GM18867 (cell line): ENCODE measurements at regions not wholly inside any gene's neighbourhood (a gene's known extent, or its start where the extent isn't known, plus 50 kb on each side); places are given as distances from the start of the nearest gene placed in this dataset.

Experiments
- ATAC-seq: cut with Tn5 transposase; IDR thresholded peaks from one replicate; pipeline ENCODE4 v1.9.1; 2021; ENCODE audit warnings: mild to moderate bottlenecking, moderate library complexity; ENCODE audit not compliant: unreplicated experiment

- no peak for ATAC-seq
Measured at GRCh38 chr7:51477323-51477722, 160.7 kb upstream of the COBL start.

- ATAC-seq, result no peak
Measured at GRCh38 chr7:51476026-51476425, 159.4 kb upstream of the COBL start.

GRCh38 chr7:51472873-51473272 lies 156.3 kb upstream of the COBL start:
- no peak for ATAC-seq

GRCh38 chr7:51471981-51472296 lies 155.3 kb upstream of the COBL start:
- ATAC-seq, result no peak

- ATAC-seq, result no peak
Measured at GRCh38 chr7:51471210-51471980, 154.8 kb upstream of the COBL start.

GRCh38 chr7:51467384-51468017 lies 150.9 kb upstream of the COBL start:
- no peak for ATAC-seq

GRCh38 chr7:51459809-51460208 lies 143.2 kb upstream of the COBL start:
- ATAC-seq, result no peak

- ATAC-seq, result no peak
Measured at GRCh38 chr7:51458693-51459092, 142.1 kb upstream of the COBL start.

- no peak for ATAC-seq
Measured at GRCh38 chr7:51457079-51457478, 140.5 kb upstream of the COBL start.

- ATAC-seq, result no peak
Measured at GRCh38 chr7:51456431-51457060, 139.9 kb upstream of the COBL start.

GRCh38 chr7:51455948-51456347 lies 139.3 kb upstream of the COBL start:
- no peak for ATAC-seq

GRCh38 chr7:51455513-51455912 lies 138.9 kb upstream of the COBL start:
- no peak for ATAC-seq

- ATAC-seq, result no peak
Measured at GRCh38 chr7:51455086-51455485, 138.5 kb upstream of the COBL start.

- no peak for ATAC-seq
Measured at GRCh38 chr7:51452694-51453093, 136.1 kb upstream of the COBL start.

GRCh38 chr7:51451751-51452476 lies 135.3 kb upstream of the COBL start:
- no peak for ATAC-seq

- no peak for ATAC-seq
Measured at GRCh38 chr7:51450541-51450940, 133.9 kb upstream of the COBL start.

- no peak for ATAC-seq
Measured at GRCh38 chr7:51446785-51447184, 130.2 kb upstream of the COBL start.

- ATAC-seq, result no peak
Measured at GRCh38 chr7:51446356-51446755, 129.7 kb upstream of the COBL start.

- ATAC-seq, result no peak
Measured at GRCh38 chr7:51444936-51445335, 128.3 kb upstream of the COBL start.

GRCh38 chr7:51430480-51431086 lies 114.0 kb upstream of the COBL start:
- peak; percentile 73 for ATAC-seq

- no peak for ATAC-seq
Measured at GRCh38 chr7:51428217-51428887, 111.7 kb upstream of the COBL start.
